GM12878 (cell line): ENCODE measurements at regions not wholly inside any gene's neighbourhood (a gene's known extent, or its start where the extent isn't known, plus 50 kb on each side); places are given as distances from the start of the nearest gene placed in this dataset.
A peak's percentile ranks its signal among the peaks of the same experiment; 100 is the strongest.

Experiments
- CHD2 ChIP-seq: IDR thresholded peaks from 2 replicates; pipeline ENCODE4 v1.6.1; 2011; ENCODE audit warnings: low read depth, low read length, improper control_type of control experiment, borderline replicate concordance
- CREB1 ChIP-seq: IDR thresholded peaks from 2 replicates; pipeline ENCODE4 v1.6.1; 2012; ENCODE audit warnings: low read depth, mild to moderate bottlenecking, inconsistent platforms
- FOS ChIP-seq: IDR thresholded peaks from 3 replicates; pipeline ENCODE4 v1.6.1; 2011; ENCODE audit warnings: borderline replicate concordance; ENCODE audit not compliant: insufficient read length; ENCODE audit errors: extremely low read depth
- IRF5 ChIP-seq: fragments of 450-650 bp; IDR thresholded peaks from 2 replicates; pipeline ENCODE4 v1.6.1; 2017; ENCODE audit warnings: borderline replicate concordance
- MTA2 ChIP-seq: fragments of 450-650 bp; IDR thresholded peaks from 2 replicates; pipeline ENCODE4 v1.6.1; 2016; ENCODE audit warnings: low read depth, mild to moderate bottlenecking, moderate library complexity
- NBN ChIP-seq: fragments of 450-650 bp; IDR thresholded peaks from 2 replicates; pipeline ENCODE4 v1.6.1; 2016
- NFXL1 ChIP-seq: fragments of 450-650 bp; IDR thresholded peaks from 2 replicates; pipeline ENCODE4 v1.6.1; 2017; ENCODE audit warnings: antibody characterized with exemption, mild to moderate bottlenecking, borderline replicate concordance
- NR2C1 ChIP-seq: fragments of 450-650 bp; IDR thresholded peaks from 2 replicates; pipeline ENCODE4 v1.6.1; 2017; ENCODE audit warnings: antibody characterized with exemption, mild to moderate bottlenecking, moderate library complexity
- PBX3 ChIP-seq: IDR thresholded peaks from 2 replicates; pipeline ENCODE4 v1.6.1; 2011; ENCODE audit warnings: mild to moderate bottlenecking, low read depth, low read length, moderate library complexity; ENCODE audit not compliant: insufficient replicate concordance
- RAD51 ChIP-seq: fragments of 450-650 bp; IDR thresholded peaks from 2 replicates; pipeline ENCODE4 v1.6.1; 2016; ENCODE audit warnings: moderate library complexity, mild to moderate bottlenecking, inconsistent platforms
- SREBF1 ChIP-seq: IDR thresholded peaks from 2 replicates; pipeline ENCODE4 v1.6.1; 2012; ENCODE audit warnings: mild to moderate bottlenecking, low read length
- YBX1 ChIP-seq: fragments of 450-650 bp; IDR thresholded peaks from 2 replicates; pipeline ENCODE4 v1.6.1; 2016; ENCODE audit warnings: antibody characterized with exemption
- ZNF384 ChIP-seq: IDR thresholded peaks from 2 replicates; pipeline ENCODE4 v1.6.1; 2012; ENCODE audit warnings: low read depth, mild to moderate bottlenecking, low read length, improper control_type of control experiment, borderline replicate concordance
- ZZZ3 ChIP-seq: IDR thresholded peaks from 2 replicates; pipeline ENCODE4 v1.6.1; 2011; ENCODE audit warnings: low read depth; ENCODE audit not compliant: control insufficient read depth, insufficient read length
- TF ChIP-seq, protein P1 (sequence below): IDR thresholded peaks from 2 replicates; pipeline ENCODE4 v1.6.1; 2012; ENCODE audit warnings: improper control_type of control experiment, low read depth, low read length; ENCODE audit not compliant: insufficient replicate concordance
- TF ChIP-seq, protein P2 (sequence below): fragments of 450-650 bp; formaldehyde crosslinking; IDR thresholded peaks from 2 replicates; pipeline ENCODE4 v1.4.0; 2022; ENCODE audit warnings: mild to moderate bottlenecking, moderate library complexity
- TF ChIP-seq, protein P3 (sequence below): IDR thresholded peaks from 2 replicates; pipeline ENCODE4 v1.6.1; 2012; ENCODE audit warnings: mild to moderate bottlenecking, low read depth, low read length

GRCh38 chr14:71497645-71498086 is 434.6 kb upstream of the RGS6 start (continued):
- TF ChIP-seq, protein P1, sequence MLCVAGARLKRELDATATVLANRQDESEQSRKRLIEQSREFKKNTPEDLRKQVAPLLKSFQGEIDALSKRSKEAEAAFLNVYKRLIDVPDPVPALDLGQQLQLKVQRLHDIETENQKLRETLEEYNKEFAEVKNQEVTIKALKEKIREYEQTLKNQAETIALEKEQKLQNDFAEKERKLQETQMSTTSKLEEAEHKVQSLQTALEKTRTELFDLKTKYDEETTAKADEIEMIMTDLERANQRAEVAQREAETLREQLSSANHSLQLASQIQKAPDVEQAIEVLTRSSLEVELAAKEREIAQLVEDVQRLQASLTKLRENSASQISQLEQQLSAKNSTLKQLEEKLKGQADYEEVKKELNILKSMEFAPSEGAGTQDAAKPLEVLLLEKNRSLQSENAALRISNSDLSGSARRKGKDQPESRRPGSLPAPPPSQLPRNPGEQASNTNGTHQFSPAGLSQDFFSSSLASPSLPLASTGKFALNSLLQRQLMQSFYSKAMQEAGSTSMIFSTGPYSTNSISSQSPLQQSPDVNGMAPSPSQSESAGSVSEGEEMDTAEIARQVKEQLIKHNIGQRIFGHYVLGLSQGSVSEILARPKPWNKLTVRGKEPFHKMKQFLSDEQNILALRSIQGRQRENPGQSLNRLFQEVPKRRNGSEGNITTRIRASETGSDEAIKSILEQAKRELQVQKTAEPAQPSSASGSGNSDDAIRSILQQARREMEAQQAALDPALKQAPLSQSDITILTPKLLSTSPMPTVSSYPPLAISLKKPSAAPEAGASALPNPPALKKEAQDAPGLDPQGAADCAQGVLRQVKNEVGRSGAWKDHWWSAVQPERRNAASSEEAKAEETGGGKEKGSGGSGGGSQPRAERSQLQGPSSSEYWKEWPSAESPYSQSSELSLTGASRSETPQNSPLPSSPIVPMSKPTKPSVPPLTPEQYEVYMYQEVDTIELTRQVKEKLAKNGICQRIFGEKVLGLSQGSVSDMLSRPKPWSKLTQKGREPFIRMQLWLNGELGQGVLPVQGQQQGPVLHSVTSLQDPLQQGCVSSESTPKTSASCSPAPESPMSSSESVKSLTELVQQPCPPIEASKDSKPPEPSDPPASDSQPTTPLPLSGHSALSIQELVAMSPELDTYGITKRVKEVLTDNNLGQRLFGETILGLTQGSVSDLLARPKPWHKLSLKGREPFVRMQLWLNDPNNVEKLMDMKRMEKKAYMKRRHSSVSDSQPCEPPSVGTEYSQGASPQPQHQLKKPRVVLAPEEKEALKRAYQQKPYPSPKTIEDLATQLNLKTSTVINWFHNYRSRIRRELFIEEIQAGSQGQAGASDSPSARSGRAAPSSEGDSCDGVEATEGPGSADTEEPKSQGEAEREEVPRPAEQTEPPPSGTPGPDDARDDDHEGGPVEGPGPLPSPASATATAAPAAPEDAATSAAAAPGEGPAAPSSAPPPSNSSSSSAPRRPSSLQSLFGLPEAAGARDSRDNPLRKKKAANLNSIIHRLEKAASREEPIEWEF: peak; percentile 91
- TF ChIP-seq NBN (peak; percentile 91), CREB1 (peak; percentile 66), CHD2 (peak; percentile 56; the same call in 1 of the 2 replicates), NFXL1 (no peak), SREBF1 (no peak), YBX1 (no peak), FOS (no peak), ZNF384 (no peak), NR2C1 (no peak), RAD51 (peak; percentile 60), PBX3 (no peak), MTA2 (peak; percentile 98), ZZZ3 (no peak), IRF5 (no peak)
- TF ChIP-seq, protein P2, sequence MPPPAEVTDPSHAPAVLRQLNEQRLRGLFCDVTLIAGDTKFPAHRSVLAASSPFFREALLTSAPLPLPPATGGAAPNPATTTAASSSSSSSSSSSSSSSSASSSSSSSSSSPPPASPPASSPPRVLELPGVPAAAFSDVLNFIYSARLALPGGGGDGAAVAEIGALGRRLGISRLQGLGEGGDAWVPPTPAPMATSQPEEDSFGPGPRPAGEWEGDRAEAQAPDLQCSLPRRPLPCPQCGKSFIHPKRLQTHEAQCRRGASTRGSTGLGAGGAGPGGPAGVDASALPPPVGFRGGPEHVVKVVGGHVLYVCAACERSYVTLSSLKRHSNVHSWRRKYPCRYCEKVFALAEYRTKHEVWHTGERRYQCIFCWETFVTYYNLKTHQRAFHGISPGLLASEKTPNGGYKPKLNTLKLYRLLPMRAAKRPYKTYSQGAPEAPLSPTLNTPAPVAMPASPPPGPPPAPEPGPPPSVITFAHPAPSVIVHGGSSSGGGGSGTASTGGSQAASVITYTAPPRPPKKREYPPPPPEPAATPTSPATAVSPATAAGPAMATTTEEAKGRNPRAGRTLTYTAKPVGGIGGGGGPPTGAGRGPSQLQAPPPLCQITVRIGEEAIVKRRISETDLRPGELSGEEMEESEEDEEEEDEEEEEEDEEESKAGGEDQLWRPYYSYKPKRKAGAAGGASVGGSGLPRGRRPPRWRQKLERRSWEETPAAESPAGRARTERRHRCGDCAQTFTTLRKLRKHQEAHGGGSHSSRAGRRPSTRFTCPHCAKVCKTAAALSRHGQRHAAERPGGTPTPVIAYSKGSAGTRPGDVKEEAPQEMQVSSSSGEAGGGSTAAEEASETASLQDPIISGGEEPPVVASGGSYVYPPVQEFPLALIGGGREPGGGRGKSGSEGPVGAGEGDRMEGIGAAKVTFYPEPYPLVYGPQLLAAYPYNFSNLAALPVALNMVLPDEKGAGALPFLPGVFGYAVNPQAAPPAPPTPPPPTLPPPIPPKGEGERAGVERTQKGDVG (CRISPR knock-in tag): no peak
- TF ChIP-seq, protein P3, sequence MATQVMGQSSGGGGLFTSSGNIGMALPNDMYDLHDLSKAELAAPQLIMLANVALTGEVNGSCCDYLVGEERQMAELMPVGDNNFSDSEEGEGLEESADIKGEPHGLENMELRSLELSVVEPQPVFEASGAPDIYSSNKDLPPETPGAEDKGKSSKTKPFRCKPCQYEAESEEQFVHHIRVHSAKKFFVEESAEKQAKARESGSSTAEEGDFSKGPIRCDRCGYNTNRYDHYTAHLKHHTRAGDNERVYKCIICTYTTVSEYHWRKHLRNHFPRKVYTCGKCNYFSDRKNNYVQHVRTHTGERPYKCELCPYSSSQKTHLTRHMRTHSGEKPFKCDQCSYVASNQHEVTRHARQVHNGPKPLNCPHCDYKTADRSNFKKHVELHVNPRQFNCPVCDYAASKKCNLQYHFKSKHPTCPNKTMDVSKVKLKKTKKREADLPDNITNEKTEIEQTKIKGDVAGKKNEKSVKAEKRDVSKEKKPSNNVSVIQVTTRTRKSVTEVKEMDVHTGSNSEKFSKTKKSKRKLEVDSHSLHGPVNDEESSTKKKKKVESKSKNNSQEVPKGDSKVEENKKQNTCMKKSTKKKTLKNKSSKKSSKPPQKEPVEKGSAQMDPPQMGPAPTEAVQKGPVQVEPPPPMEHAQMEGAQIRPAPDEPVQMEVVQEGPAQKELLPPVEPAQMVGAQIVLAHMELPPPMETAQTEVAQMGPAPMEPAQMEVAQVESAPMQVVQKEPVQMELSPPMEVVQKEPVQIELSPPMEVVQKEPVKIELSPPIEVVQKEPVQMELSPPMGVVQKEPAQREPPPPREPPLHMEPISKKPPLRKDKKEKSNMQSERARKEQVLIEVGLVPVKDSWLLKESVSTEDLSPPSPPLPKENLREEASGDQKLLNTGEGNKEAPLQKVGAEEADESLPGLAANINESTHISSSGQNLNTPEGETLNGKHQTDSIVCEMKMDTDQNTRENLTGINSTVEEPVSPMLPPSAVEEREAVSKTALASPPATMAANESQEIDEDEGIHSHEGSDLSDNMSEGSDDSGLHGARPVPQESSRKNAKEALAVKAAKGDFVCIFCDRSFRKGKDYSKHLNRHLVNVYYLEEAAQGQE: no peak
